ENCODE measurements at regions not wholly inside any gene's neighbourhood (a gene's known extent, or its start where the extent isn't known, plus 50 kb on each side); places are given as distances from the start of the nearest gene placed in this dataset.
A peak's percentile ranks its signal among the peaks of the same experiment; 100 is the strongest.
"Not testable (repeated sequence)": the region's sequence is repeated elsewhere in the genome, so short reads cannot be mapped to it uniquely, and the experiment has no call there.

- peak; percentile 75 for DNase-seq (ENCODE audit: low read depth)
These were observed 357.7 kb upstream of the BOD1L1 start for GRCh38 chr4:13984991-13985800.

- DNase-seq (ENCODE audit: low read depth) = no peak
These were observed 358.3 kb upstream of the BOD1L1 start for GRCh38 chr4:13985837-13986236.

GRCh38 chr4:13986548-13986947 is 359.0 kb upstream of the BOD1L1 start:
- no peak for DNase-seq (ENCODE audit: low read depth)

- DNase-seq (ENCODE audit: low read depth) = peak; percentile 94
These were observed 361.1 kb upstream of the BOD1L1 start for GRCh38 chr4:13988353-13989305.

- DNase-seq (ENCODE audit: low read depth) = peak; percentile 56
These were observed 362.0 kb upstream of the BOD1L1 start for GRCh38 chr4:13989501-13989900.

DNA sequence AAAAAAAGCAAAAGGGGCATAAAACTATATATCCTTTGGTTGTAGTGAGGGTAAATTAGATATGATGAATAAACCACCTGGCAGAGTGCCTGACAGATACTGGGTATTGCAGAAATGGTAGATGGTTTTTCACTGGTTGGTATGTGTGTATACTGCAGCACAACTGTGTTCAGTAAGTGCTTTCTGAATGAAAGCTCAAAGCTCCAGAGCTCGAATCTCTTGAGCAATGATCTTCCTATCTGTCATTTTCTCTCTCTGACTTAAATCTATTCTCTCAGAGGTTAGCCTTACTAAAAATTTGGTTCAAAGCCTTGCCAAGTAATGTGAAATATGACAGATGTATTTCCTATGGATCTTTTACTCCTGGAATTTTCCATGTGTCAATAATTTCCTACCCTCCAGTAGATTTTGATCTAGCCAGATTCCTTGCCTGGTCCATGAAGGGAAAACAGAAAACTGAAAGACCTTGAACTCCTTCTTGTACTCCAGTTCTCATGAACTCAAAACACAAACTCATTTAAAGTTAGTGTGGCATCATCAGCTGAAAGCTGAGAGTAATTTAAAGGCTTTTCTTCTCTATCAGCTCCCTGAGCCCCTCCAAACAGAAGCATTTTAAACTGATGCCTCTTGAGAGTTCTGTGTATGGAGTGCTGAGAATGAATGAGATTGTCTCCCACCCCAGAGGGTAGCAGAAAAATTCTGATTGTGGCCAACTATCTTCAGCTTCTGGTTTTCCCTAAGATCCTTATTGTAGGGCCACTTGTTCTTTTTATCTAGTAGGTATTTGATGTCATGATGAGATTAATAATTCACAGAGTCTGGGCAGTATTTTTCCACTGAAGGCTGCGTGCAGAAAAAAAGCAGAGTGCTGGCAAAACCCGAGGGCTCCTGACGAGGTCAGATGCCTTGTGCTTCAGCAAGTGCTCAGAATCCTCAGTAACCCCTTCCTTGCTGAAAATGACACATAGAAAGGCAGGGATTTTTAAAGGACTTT is 363.4 kb upstream of the BOD1L1 start:
- DNase-seq (ENCODE audit: low read depth) = no peak

DNA sequence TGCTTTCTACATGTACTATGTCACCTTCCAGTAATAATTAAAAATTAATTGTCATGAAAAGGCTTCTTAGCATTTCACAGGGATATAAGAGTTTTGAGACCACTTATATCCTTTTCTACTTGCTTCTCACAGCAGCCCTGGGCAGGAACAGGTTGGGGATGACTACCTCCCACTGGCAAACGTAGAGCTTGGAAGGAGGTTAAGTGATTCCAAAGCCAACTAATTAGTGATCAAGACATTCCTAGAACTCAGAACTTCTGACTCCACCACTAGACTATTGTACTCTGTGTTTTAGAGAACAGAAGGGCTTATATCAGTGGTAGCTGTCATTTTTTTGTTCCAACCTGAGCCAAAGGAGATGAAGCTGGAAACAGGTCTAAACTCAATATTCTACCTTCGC is 364.5 kb upstream of the BOD1L1 start:
- DNase-seq (ENCODE audit: low read depth) = no peak

GRCh38 chr4:13992975-13993520 is 365.5 kb upstream of the BOD1L1 start:
- DNase-seq (ENCODE audit: low read depth) = no peak

GRCh38 chr4:13994016-13994415 is 366.5 kb upstream of the BOD1L1 start:
- DNase-seq (ENCODE audit: low read depth) = no peak

GRCh38 chr4:13998850-13999445 is 371.4 kb upstream of the BOD1L1 start:
- no peak for DNase-seq (ENCODE audit: low read depth)

DNA sequence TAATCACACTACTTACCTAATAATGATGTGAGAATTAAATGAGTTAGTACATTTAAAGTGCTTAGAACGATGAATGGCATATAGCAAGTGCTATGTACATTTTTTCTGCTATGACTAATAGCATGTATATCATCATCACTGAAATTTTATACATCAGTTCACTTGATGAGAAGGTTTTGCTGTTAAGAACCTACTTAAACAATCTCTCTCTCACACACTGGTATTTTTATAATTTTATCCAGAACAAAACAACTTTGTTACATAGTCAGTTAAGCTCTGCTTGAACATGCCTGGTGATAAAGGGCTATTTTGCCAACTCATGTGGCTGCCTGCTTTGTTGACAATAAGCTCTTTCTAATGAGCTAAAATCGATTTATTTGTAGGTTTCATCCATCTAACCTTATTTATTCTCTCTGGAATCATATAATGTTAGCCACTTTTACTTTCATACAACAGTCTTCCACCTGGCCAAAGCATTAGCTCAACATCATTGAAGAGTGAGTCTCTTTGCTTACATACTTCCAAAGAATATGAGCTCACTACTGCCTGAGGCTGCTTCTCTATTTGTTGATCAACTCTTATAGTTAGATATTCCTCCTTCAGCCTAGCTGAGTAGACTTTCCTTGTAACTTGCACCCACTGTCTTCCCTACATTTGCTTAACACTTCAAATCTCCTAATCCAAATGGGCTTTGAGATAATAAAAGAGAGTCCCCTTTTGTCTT is 372.7 kb upstream of the BOD1L1 start:
- DNase-seq (ENCODE audit: low read depth) = no peak

DNA sequence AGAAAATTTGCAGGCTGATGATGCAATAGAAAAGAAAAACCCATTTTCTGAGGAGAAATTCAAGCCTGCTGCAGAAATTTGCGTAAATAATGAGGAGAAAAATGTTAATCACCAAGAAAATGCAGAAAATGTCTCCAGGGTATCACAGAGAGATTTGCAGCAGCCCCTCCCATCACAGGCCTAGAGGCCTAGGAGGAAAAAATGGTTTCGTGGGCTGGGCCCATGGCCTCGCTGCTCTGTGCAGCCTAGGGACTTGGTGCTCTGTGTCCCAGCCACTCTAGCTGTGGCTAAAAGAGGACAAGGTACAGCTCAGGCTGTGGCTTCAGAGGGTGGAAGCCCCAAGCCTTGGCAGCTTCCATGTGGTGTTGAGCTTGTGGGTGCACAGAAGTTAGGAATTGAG is 374.8 kb upstream of the BOD1L1 start:
- DNase-seq (ENCODE audit: low read depth) = not testable (repeated sequence)

GRCh38 chr4:14008494-14008893 is 381.0 kb upstream of the BOD1L1 start:
- no peak for DNase-seq (ENCODE audit: low read depth)

- no peak for DNase-seq (ENCODE audit: low read depth)
These were observed 390.8 kb upstream of the BOD1L1 start for GRCh38 chr4:14018191-14018853.

GRCh38 chr4:14022456-14022855 is 394.9 kb upstream of the BOD1L1 start:
- peak; percentile 31 for DNase-seq (ENCODE audit: low read depth)

DNA sequence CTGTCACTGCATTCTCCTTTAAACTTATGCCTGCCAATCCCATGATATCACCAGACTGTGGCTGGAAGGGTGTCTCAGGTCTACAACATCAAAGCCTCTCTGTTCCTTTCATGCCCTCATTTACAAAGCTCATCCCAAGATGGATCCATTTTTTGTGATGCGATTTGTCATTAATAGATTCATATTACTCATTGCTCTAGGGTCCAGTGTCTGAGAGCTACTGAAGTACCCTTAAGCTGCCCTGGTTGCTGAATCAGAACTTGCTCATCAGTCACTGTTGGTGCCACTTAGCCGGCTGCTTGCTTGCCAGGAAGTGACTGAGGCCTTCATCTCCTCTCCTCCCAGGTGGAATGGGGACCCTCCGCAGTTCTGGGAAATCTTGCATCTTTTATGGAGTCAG is 395.5 kb upstream of the BOD1L1 start:
- DNase-seq (ENCODE audit: low read depth) = peak; percentile 80

DNA sequence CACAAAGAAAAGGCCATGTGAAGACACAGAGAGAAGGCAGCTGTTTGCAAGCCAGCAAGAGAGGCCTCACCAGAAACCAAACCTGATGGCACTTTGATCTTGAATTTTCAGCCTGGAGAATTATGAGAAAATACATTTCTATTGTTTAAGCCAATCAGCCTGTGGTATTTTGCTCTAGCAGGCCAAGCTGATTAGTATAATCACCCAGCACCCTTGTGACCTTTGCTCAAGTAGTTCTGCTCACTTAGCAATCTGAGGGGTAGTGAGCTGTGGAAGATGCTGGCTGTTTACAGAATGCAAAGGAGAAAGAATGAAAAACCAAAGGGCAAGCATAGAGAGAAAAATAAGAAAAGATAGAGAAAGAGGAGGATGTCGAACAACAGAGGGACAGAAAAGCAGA is 396.4 kb upstream of the BOD1L1 start:
- no peak for DNase-seq (ENCODE audit: low read depth)

GRCh38 chr4:14025111-14025510 is 397.6 kb upstream of the BOD1L1 start:
- DNase-seq (ENCODE audit: low read depth) = no peak

GRCh38 chr4:14025891-14026290 is 398.4 kb upstream of the BOD1L1 start:
- DNase-seq (ENCODE audit: low read depth) = no peak

All from HT1080 (cell line).